Erythroblast (primary cell): ENCODE measurements at regions not wholly inside any gene's neighbourhood (a gene's known extent, or its start where the extent isn't known, plus 50 kb on each side); places are given as distances from the start of the nearest gene placed in this dataset.

Experiments
- GATA1 ChIP-seq: IDR thresholded peaks from 2 replicates; pipeline ENCODE4 v1.6.1; 2011; ENCODE audit warnings: low read depth, mild to moderate bottlenecking, control low read depth, low read length, moderate library complexity
- POLR2A ChIP-seq: IDR thresholded peaks from 2 replicates; pipeline ENCODE4 v1.6.1; 2011; ENCODE audit warnings: mild to moderate bottlenecking, low read length

DNA sequence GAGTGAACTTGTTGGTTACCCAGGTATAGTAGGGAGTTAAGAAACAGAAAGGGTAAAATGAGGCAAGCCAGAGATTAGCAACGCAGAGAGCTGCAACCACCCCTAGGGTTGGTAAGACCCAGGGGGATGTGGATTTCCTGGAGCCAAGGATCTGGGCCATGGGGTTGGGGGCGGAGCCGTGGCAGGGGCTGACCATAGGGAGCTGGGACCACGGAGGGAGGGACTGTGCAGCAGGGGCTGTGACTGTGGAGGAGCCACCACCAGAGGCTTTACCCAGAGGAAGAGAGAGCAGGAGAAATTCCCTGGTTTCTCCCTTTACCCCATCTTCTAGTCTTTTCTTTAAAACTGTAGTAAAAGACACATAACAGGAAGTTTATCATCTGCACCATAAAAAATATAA lies 58.6 kb upstream of the BAIAP2L1 start:
- TF ChIP-seq POLR2A: no peak
- no peak for TF ChIP-seq GATA1
